ENCODE measurements at regions not wholly inside any gene's neighbourhood (a gene's known extent, or its start where the extent isn't known, plus 50 kb on each side); places are given as distances from the start of the nearest gene placed in this dataset.

GRCh38 chr7:86089455-86089854 lies 554.3 kb upstream of the GRM3 start:
- TF ChIP-seq POLR2A (IDR thresholded peaks at IDR 0.05) (no peak), CTCF (IDR thresholded peaks at IDR 0.05) (no peak), EP300 (IDR thresholded peaks at IDR 0.05) (no peak)
